ENCODE measurements at regions not wholly inside any gene's neighbourhood (a gene's known extent, or its start where the extent isn't known, plus 50 kb on each side); places are given as distances from the start of the nearest gene placed in this dataset.

- Mint-ChIP-seq H3K36me3 (no peaks in the 10 kb centered on the region), H3K4me3 (no peak overlapping the region), H3K27me3 (ENCODE audit: low read depth in 3 of 3) (peaks cover 0 to 33% (median 0%) of the 10 kb centered on the region in 3 donors), H3K4me1 (no peaks in the 10 kb centered on the region), H3K27ac (no peak overlapping the region), H3K9me3 (no peaks in the 10 kb centered on the region)
- Histone ChIP-seq H3K9me3 (replicated peaks in 1 of 2; ENCODE audit: control insufficient read depth in 1 of 2, insufficient read depth in 1 of 2, low read length in 2 of 2) (no peaks in the 10 kb centered on the region), H3K79me2 (ENCODE audit: insufficient read depth, low read length) (no peaks in the 10 kb centered on the region), H3K9ac (ENCODE audit: insufficient read depth, low read length, poor library complexity, severe bottlenecking) (no peak overlapping the region), H3K4me3 (replicated peaks in 1 of 3; ENCODE audit: low read depth in 2 of 3, low read length in 3 of 3) (no peak overlapping the region), H4K20me1 (ENCODE audit: insufficient read depth, low read length) (no peaks in the 10 kb centered on the region), H3K4me1 (ENCODE audit: control insufficient read depth in 1 of 2, insufficient read depth in 2 of 2, low read length in 2 of 2) (no peaks in the 10 kb centered on the region), H3K4me2 (replicated peaks; ENCODE audit: extremely low read depth, low read length, poor library complexity, severe bottlenecking) (no peak overlapping the region), H2AFZ (ENCODE audit: insufficient read depth, low read depth, low read length, poor library complexity, severe bottlenecking) (no peak overlapping the region), H3K27ac (ENCODE audit: low read depth in 1 of 2, low read length in 2 of 2) (no peak overlapping the region), H3K27me3 (ENCODE audit: control insufficient read depth in 2 of 2, insufficient read depth in 2 of 2, low read length in 2 of 2) (peaks cover 0 to 26% of the 10 kb centered on the region in 2 donors), H3K36me3 (replicated peaks in 1 of 2; ENCODE audit: control insufficient read depth in 1 of 2, insufficient read depth in 2 of 2, low read length in 2 of 2) (no peaks in the 10 kb centered on the region)
- WGBS (ENCODE audit: insufficient coverage), result no CpG with 5 or more reads among the region's 1 CpG
- DNase-seq, result no peak
- intact Hi-C loops (cut with micrococcal nuclease), result no loop called here
- no peak for TF ChIP-seq CTCF (IDR thresholded peaks at IDR 0.05)
These were observed 662.1 kb upstream of the DIPK2B start for GRCh38 chrX:45862801-45863200.

- Mint-ChIP-seq H3K4me3 (no peak overlapping the region), H3K27ac (no peak overlapping the region), H3K36me3 (no peaks in the 10 kb centered on the region)
These were observed 659.8 kb upstream of the DIPK2B start for GRCh38 chrX:45860450-45860849.

More at GRCh38 chrX:45860450-45860849, 659.8 kb upstream of the DIPK2B start:
- Histone ChIP-seq H3K4me2 (replicated peaks; ENCODE audit: extremely low read depth, low read length, poor library complexity, severe bottlenecking) (no peak overlapping the region), H3K79me2 (ENCODE audit: insufficient read depth, low read length) (no peaks in the 10 kb centered on the region), H3K27ac (ENCODE audit: low read depth in 1 of 2, low read length in 2 of 2) (no peak overlapping the region), H3K36me3 (replicated peaks in 1 of 2; ENCODE audit: control insufficient read depth in 1 of 2, insufficient read depth in 2 of 2, low read length in 2 of 2) (no peaks in the 10 kb centered on the region), H2AFZ (ENCODE audit: insufficient read depth, low read depth, low read length, poor library complexity, severe bottlenecking) (no peak overlapping the region), H3K9ac (ENCODE audit: insufficient read depth, low read length, poor library complexity, severe bottlenecking) (no peak overlapping the region), H3K9me3 (replicated peaks in 1 of 2; ENCODE audit: control insufficient read depth in 1 of 2, insufficient read depth in 1 of 2, low read length in 2 of 2) (no peaks in the 10 kb centered on the region), H3K4me1 (ENCODE audit: control insufficient read depth in 1 of 2, insufficient read depth in 2 of 2, low read length in 2 of 2) (no peaks in the 10 kb centered on the region), H3K27me3 (ENCODE audit: control insufficient read depth in 2 of 2, insufficient read depth in 2 of 2, low read length in 2 of 2) (peaks cover 0 to 21% of the 10 kb centered on the region in 2 donors), H3K4me3 (replicated peaks in 1 of 3; ENCODE audit: low read depth in 2 of 3, low read length in 3 of 3) (no peak overlapping the region), H4K20me1 (ENCODE audit: insufficient read depth, low read length) (no peaks in the 10 kb centered on the region)
- no peaks in the 10 kb centered on the region for H3K4me1 Mint-ChIP-seq
- H3K9me3 Mint-ChIP-seq, result peaks cover 0 to 4% (median 0%) of the 10 kb centered on the region in 7 donors
- 100% methylated on average over 1 of the region's 1 CpG for WGBS (ENCODE audit: insufficient coverage)
- H3K27me3 Mint-ChIP-seq (ENCODE audit: low read depth in 3 of 3), result peaks cover 0 to 41% (median 1%) of the 10 kb centered on the region in 3 donors
- DNase-seq, result no peak
- TF ChIP-seq CTCF (IDR thresholded peaks at IDR 0.05), result no peak
- intact Hi-C loops (cut with micrococcal nuclease), result no loop called here
